22Rv1 (cell line): ENCODE measurements at regions not wholly inside any gene's neighbourhood (a gene's known extent, or its start where the extent isn't known, plus 50 kb on each side); places are given as distances from the start of the nearest gene placed in this dataset.

Source experiments
- ZFX ChIP-seq: fragments of 450-650 bp; IDR thresholded peaks from 2 replicates; pipeline ENCODE4 v1.6.1; 2017; ENCODE audit warnings: antibody characterized with exemption, borderline replicate concordance
- TF ChIP-seq, protein P1 (sequence below): fragments of 450-650 bp; IDR thresholded peaks from 2 replicates; pipeline ENCODE4 v1.5.1; 2017; ENCODE audit warnings: mild to moderate bottlenecking

GRCh38 chr5:171549274-171549673, 129.8 kb downstream of the FGF18 start:
- TF ChIP-seq, protein P1, sequence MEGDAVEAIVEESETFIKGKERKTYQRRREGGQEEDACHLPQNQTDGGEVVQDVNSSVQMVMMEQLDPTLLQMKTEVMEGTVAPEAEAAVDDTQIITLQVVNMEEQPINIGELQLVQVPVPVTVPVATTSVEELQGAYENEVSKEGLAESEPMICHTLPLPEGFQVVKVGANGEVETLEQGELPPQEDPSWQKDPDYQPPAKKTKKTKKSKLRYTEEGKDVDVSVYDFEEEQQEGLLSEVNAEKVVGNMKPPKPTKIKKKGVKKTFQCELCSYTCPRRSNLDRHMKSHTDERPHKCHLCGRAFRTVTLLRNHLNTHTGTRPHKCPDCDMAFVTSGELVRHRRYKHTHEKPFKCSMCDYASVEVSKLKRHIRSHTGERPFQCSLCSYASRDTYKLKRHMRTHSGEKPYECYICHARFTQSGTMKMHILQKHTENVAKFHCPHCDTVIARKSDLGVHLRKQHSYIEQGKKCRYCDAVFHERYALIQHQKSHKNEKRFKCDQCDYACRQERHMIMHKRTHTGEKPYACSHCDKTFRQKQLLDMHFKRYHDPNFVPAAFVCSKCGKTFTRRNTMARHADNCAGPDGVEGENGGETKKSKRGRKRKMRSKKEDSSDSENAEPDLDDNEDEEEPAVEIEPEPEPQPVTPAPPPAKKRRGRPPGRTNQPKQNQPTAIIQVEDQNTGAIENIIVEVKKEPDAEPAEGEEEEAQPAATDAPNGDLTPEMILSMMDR, result no peak
- TF ChIP-seq ZFX, result no peak
